Suprapubic skin (tissue), 3 donors: ENCODE measurements at regions not wholly inside any gene's neighbourhood (a gene's known extent, or its start where the extent isn't known, plus 50 kb on each side); places are given as distances from the start of the nearest gene placed in this dataset.

Source experiments
- POLR2AphosphoS5 ChIP-seq, 3 donors: sonication (generic); formaldehyde crosslinking; IDR thresholded peaks; one replicate each; pipeline ENCODE4 v1.6.1; 2017; ENCODE audit warnings: antibody characterized with exemption in 3 of 3
- TF ChIP-seq, protein P1 (sequence below), 2 donors: fragments of 200-600 bp in 1 of 2; fragments of 450-650 bp in 1 of 2; sonication (generic) in 1 of 2; IDR thresholded peaks; one replicate each; pipeline ENCODE4 v1.5.1; 2016 to 2019; ENCODE audit warnings: antibody characterized with exemption in 2 of 2, mild to moderate bottlenecking in 1 of 2, moderate library complexity in 1 of 2

DNA sequence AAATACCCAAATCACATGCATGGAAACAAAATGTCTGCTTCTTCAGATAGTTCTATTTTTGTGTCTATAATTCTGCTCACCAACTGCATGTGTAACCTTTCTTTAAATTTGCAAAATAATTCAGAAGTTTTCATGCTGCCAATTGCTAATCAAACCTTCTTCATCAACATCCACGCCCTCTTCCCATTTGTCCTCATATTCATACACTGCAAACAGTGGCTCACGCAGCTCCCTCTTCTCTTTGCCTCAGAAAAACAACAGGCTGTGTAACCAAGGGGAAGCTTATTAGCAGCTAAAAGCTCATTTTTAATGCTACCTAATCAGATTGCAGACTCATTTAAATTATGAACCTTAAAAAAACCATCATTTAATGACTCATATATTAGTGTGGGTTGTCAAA lies 555.0 kb upstream of the EPHA7 start:
- no peak for TF ChIP-seq POLR2AphosphoS5 (IDR thresholded peaks at IDR 0.05)
- TF ChIP-seq, protein P1, sequence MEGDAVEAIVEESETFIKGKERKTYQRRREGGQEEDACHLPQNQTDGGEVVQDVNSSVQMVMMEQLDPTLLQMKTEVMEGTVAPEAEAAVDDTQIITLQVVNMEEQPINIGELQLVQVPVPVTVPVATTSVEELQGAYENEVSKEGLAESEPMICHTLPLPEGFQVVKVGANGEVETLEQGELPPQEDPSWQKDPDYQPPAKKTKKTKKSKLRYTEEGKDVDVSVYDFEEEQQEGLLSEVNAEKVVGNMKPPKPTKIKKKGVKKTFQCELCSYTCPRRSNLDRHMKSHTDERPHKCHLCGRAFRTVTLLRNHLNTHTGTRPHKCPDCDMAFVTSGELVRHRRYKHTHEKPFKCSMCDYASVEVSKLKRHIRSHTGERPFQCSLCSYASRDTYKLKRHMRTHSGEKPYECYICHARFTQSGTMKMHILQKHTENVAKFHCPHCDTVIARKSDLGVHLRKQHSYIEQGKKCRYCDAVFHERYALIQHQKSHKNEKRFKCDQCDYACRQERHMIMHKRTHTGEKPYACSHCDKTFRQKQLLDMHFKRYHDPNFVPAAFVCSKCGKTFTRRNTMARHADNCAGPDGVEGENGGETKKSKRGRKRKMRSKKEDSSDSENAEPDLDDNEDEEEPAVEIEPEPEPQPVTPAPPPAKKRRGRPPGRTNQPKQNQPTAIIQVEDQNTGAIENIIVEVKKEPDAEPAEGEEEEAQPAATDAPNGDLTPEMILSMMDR (IDR thresholded peaks at IDR 0.05): no peak
